Smooth muscle cell (in vitro differentiated cells): ENCODE measurements at regions not wholly inside any gene's neighbourhood (a gene's known extent, or its start where the extent isn't known, plus 50 kb on each side); places are given as distances from the start of the nearest gene placed in this dataset.

Experiments
- DNase-seq: peaks from one replicate; lab custom pipeline; 2025; ENCODE audit not compliant: unreplicated experiment; lab: John Stamatoyannopoulos, UW
- H2AFZ ChIP-seq: fragments of 200-600 bp; sonication (generic); 2 replicates; pipeline ENCODE4 v1.6.0; 2016; ENCODE audit warnings: antibody characterized with exemption, low read depth, mild to moderate bottlenecking
- H3F3A ChIP-seq: fragments of 200-600 bp; sonication (generic); 2 replicates; pipeline ENCODE4 v1.6.0; 2017; ENCODE audit warnings: antibody characterized with exemption, low read depth
- H3K27ac ChIP-seq: fragments of 200-600 bp; sonication (generic); 2 replicates; pipeline ENCODE4 v1.5.1; 2016; ENCODE audit warnings: low read depth, mild to moderate bottlenecking
- H3K27me3 ChIP-seq: fragments of 200-600 bp; sonication (generic); 2 replicates; pipeline ENCODE4 v1.6.1; 2016; ENCODE audit warnings: low read depth, mild to moderate bottlenecking
- H3K36me3 ChIP-seq: fragments of 200-600 bp; sonication (generic); 2 replicates; pipeline ENCODE4 v1.5.1; 2016; ENCODE audit warnings: low read depth
- H3K4me1 ChIP-seq: fragments of 200-600 bp; sonication (generic); 2 replicates; pipeline ENCODE4 v1.5.1; 2016; ENCODE audit warnings: low read depth
- H3K4me2 ChIP-seq: fragments of 200-600 bp; sonication (generic); 2 replicates; pipeline ENCODE4 v1.6.0; 2016; ENCODE audit warnings: mild to moderate bottlenecking
- H3K4me3 ChIP-seq: fragments of 200-600 bp; sonication (generic); 2 replicates; pipeline ENCODE4 v1.5.1; 2016; ENCODE audit warnings: mild to moderate bottlenecking
- H3K79me2 ChIP-seq: fragments of 200-600 bp; sonication (generic); 2 replicates; pipeline ENCODE4 v1.6.0; 2016; ENCODE audit warnings: low read depth, mild to moderate bottlenecking
- H3K9ac ChIP-seq: fragments of 200-600 bp; sonication (generic); 2 replicates; pipeline ENCODE4 v1.6.0; 2016; ENCODE audit warnings: low read depth
- H3K9me3 ChIP-seq: fragments of 200-600 bp; sonication (generic); replicated peaks from 2 replicates; pipeline ENCODE4 v1.5.1; 2016; ENCODE audit warnings: low read depth
- H4K20me1 ChIP-seq: fragments of 200-600 bp; sonication (generic); 2 replicates; pipeline ENCODE4 v1.6.0; 2016; ENCODE audit warnings: low read depth
- WGBS: methylation state at CpG from one replicate; pipeline ENCODE4 v1.1.7; 2016; ENCODE audit warnings: low lambda C conversion rate; 5-methylcytosine and 5-hydroxymethylcytosine counted together
- TF ChIP-seq, protein P1 (sequence below): fragments of 200-600 bp; sonication (generic); IDR thresholded peaks from 2 replicates; pipeline ENCODE4 v1.5.1; 2017; ENCODE audit warnings: borderline replicate concordance, mild to moderate bottlenecking, antibody characterized with exemption; ENCODE audit not compliant: insufficient read depth, poor library complexity, severe bottlenecking

DNA sequence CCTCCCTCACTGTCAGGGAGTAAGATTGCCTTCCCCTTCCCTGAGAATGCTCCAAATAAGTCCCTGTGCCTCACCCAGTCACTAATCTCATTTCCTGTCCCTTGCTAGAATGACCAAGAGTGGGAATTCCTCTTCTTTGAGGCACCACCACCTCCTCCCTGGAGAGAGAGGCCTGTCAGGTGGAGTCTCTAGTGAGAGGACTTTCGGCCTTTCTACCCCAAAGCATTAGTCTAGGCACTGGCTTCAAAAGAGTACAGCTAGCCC, 145.0 kb downstream of the PTPN20 start:
- Histone ChIP-seq H3K9me3 (no peaks in the 10 kb centered on the region), H3K27me3 (no peaks in the 10 kb centered on the region), H3K4me3 (no peak overlapping the region), H3K36me3 (no peaks in the 10 kb centered on the region), H2AFZ (no peak overlapping the region), H4K20me1 (no peaks in the 10 kb centered on the region), H3K4me2 (no peak overlapping the region), H3K79me2 (no peaks in the 10 kb centered on the region), H3K9ac (no peak overlapping the region), H3F3A (no peaks in the 10 kb centered on the region), H3K27ac (no peak overlapping the region), H3K4me1 (no peaks in the 10 kb centered on the region)
- DNase-seq, result no peak
- 75% methylated on average over 1 of the region's 1 CpG for WGBS
- TF ChIP-seq, protein P1, sequence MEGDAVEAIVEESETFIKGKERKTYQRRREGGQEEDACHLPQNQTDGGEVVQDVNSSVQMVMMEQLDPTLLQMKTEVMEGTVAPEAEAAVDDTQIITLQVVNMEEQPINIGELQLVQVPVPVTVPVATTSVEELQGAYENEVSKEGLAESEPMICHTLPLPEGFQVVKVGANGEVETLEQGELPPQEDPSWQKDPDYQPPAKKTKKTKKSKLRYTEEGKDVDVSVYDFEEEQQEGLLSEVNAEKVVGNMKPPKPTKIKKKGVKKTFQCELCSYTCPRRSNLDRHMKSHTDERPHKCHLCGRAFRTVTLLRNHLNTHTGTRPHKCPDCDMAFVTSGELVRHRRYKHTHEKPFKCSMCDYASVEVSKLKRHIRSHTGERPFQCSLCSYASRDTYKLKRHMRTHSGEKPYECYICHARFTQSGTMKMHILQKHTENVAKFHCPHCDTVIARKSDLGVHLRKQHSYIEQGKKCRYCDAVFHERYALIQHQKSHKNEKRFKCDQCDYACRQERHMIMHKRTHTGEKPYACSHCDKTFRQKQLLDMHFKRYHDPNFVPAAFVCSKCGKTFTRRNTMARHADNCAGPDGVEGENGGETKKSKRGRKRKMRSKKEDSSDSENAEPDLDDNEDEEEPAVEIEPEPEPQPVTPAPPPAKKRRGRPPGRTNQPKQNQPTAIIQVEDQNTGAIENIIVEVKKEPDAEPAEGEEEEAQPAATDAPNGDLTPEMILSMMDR, result no peak

DNA sequence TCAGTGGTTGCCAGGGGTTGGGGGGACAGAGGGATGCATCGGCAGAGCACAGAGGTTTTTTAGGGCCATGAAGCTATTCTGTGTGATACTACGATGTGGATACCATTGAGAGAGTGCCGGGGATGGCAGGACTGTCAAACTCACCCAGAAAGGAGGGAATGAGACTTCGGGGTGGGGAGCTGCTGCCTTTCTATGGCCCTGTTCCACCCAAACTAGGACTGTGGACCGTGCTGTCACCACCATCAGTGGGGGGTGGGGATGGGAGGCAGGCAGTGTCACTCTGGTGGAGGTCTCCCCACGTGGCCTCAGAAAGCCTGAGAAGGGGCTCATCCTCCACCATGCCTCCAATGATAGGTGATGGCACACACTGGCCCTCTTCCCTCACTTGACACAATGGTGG, 146.2 kb downstream of the PTPN20 start:
- Histone ChIP-seq H2AFZ (no peak overlapping the region), H3K36me3 (no peaks in the 10 kb centered on the region), H3K9me3 (no peaks in the 10 kb centered on the region), H3K27me3 (no peaks in the 10 kb centered on the region), H3F3A (no peaks in the 10 kb centered on the region), H4K20me1 (no peaks in the 10 kb centered on the region), H3K9ac (no peak overlapping the region), H3K4me2 (no peak overlapping the region), H3K27ac (no peak overlapping the region), H3K4me1 (no peaks in the 10 kb centered on the region), H3K4me3 (no peak overlapping the region), H3K79me2 (no peaks in the 10 kb centered on the region)
- DNase-seq, result no peak
- TF ChIP-seq, protein P1, result no peak
- 94% methylated on average over 6 of the region's 6 CpGs for WGBS

DNA sequence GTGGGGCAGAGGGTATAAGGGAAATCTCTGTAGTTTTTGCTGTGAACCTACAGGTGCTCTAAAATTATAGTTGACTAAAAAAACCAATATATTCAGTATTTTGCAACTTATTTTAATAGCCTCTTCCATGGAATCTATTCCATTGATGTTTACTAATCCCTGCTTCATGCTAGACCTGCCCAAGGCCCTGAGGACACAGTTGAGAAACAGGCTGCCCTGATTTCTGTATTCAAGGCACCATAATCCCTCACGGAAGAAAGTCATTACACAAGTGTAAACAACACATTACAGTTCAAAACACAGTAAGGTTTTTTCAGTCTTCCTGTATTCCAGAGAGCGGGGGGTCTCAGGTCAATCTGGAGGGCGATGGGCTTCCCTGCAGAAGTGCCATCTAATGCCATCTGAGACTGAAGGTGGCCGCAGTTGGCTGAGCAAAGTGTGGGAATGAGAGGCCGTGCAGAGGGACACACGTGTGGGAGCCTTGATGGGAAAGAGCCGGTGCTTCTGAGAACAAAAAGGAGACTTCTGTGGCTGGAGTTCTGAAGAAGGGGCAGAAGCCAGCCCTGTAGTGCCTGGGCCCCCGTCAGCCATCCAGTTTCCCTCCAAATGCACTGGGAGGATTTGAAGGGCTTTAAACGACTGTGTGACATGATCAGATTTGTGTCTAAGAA, 146.9 kb downstream of the PTPN20 start:
- Histone ChIP-seq H3K9me3 (no peaks in the 10 kb centered on the region), H3F3A (no peaks in the 10 kb centered on the region), H3K36me3 (no peaks in the 10 kb centered on the region), H3K27ac (no peak overlapping the region), H3K9ac (no peak overlapping the region), H3K79me2 (no peaks in the 10 kb centered on the region), H3K4me1 (no peaks in the 10 kb centered on the region), H3K4me2 (no peak overlapping the region), H2AFZ (no peak overlapping the region), H3K27me3 (no peaks in the 10 kb centered on the region), H3K4me3 (no peak overlapping the region), H4K20me1 (no peaks in the 10 kb centered on the region)
- 80% methylated on average over 9 of the region's 9 CpGs for WGBS
- TF ChIP-seq, protein P1, result no peak
- DNase-seq, result no peak

DNA sequence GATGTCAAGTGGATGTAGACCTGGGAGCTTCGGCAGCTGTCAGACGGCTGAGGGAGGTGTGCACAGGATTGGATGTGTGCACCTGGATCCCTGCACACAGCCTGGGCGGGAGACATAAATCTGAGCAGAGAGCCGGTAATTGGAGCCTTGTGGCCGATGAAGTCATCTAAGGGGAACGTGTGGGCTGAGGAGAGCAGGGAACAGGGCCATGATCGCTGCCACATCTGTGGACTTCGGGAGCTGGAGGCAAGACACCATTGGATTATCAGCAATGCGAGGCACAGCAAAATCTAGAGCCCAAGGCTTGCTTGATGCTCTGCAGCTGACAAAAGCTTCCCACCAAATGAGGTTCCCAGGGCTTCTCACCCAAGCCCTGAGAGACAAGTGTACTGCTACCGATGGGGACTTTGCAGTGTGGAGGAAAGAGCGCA, 147.7 kb downstream of the PTPN20 start:
- no peak for DNase-seq
- Histone ChIP-seq H3K9me3 (no peaks in the 10 kb centered on the region), H3K9ac (no peak overlapping the region), H2AFZ (no peak overlapping the region), H3K4me1 (no peaks in the 10 kb centered on the region), H3K4me2 (no peak overlapping the region), H3K4me3 (no peak overlapping the region), H3K27me3 (no peaks in the 10 kb centered on the region), H3K36me3 (no peaks in the 10 kb centered on the region), H4K20me1 (no peaks in the 10 kb centered on the region), H3K79me2 (no peaks in the 10 kb centered on the region), H3K27ac (no peak overlapping the region), H3F3A (no peaks in the 10 kb centered on the region)
- 72% methylated on average over 11 of the region's 11 CpGs for WGBS
- TF ChIP-seq, protein P1, result no peak
